ENCODE measurements at regions not wholly inside any gene's neighbourhood (a gene's known extent, or its start where the extent isn't known, plus 50 kb on each side); places are given as distances from the start of the nearest gene placed in this dataset.
"Not testable (repeated sequence)": the region's sequence is repeated elsewhere in the genome, so short reads cannot be mapped to it uniquely, and the experiment has no call there.

GRCh38 chrX:84846541-84846940 is 157.1 kb upstream of the APOOL start:
- TF ChIP-seq CEBPB, CHD1 (IDR thresholded peaks at IDR 0.05; ENCODE audit: low read depth, low read length): not testable (repeated sequence)

All from H1 (cell line).